Fibroblast of lung (primary cell): ENCODE measurements at regions not wholly inside any gene's neighbourhood (a gene's known extent, or its start where the extent isn't known, plus 50 kb on each side); places are given as distances from the start of the nearest gene placed in this dataset.
A peak's percentile ranks its signal among the peaks of the same experiment; 100 is the strongest.

Experiments
- DNase-seq, 2 donors: peaks; one replicate each; pipeline versions ENCODE4 v3.0.0 to v3.0.0-alpha.2; 2010; ENCODE audit warnings: low read depth in 2 of 2
- H2AFZ ChIP-seq: 2 replicates; pipeline ENCODE4 v1.5.1; 2012; ENCODE audit warnings: low read length, control low read depth, inconsistent platforms
- H3K27ac ChIP-seq: 2 replicates; pipeline ENCODE4 v1.5.1; 2011; ENCODE audit warnings: low read length, control low read depth; ENCODE audit not compliant: insufficient read depth
- H3K27me3 ChIP-seq: 2 replicates; pipeline ENCODE4 v1.5.1; 2011; ENCODE audit warnings: mild to moderate bottlenecking, low read length; ENCODE audit not compliant: control insufficient read depth, insufficient read depth
- H3K36me3 ChIP-seq: 2 replicates; pipeline ENCODE4 v1.5.1; 2011; ENCODE audit warnings: low read length; ENCODE audit not compliant: control insufficient read depth, insufficient read depth
- H3K4me1 ChIP-seq: 2 replicates; pipeline ENCODE4 v1.5.1; 2011; ENCODE audit warnings: low read length; ENCODE audit not compliant: control insufficient read depth, insufficient read depth; ENCODE audit errors: extremely low read depth
- H3K4me2 ChIP-seq: 2 replicates; pipeline ENCODE4 v1.5.1; 2011; ENCODE audit warnings: low read length, control low read depth; ENCODE audit not compliant: insufficient read depth; ENCODE audit errors: extremely low read depth
- H3K4me3 ChIP-seq, 4 experiments: fragments of 200-600 bp in 1 of 4; sonication (generic) in 1 of 4; replicated peaks in 1 of 4; 2 replicates each; pipeline ENCODE4 v1.5.1; 2011 to 2016; ENCODE audit warnings: low read length in 4 of 4, low read depth in 3 of 4, mild to moderate bottlenecking in 3 of 4, control low read depth in 2 of 4, inconsistent platforms in 1 of 4, mixed read lengths in 1 of 4; ENCODE audit not compliant: insufficient read depth in 1 of 4; ENCODE audit errors: control extremely low read depth in 1 of 4
- H3K79me2 ChIP-seq: 2 replicates; pipeline ENCODE4 v1.5.1; 2012; ENCODE audit warnings: mild to moderate bottlenecking, low read length, inconsistent platforms; ENCODE audit not compliant: control insufficient read depth, insufficient read depth
- H3K9ac ChIP-seq: 2 replicates; pipeline ENCODE4 v1.5.1; 2011; ENCODE audit warnings: mild to moderate bottlenecking, low read length, control low read depth; ENCODE audit not compliant: insufficient read depth
- H3K9me3 ChIP-seq: 2 replicates; pipeline ENCODE4 v1.5.1; 2012; ENCODE audit warnings: low read depth, low read length; ENCODE audit not compliant: control insufficient read depth, insufficient read depth
- H4K20me1 ChIP-seq: 2 replicates; pipeline ENCODE4 v1.5.1; 2011; ENCODE audit warnings: low read length; ENCODE audit not compliant: control insufficient read depth, insufficient read depth; ENCODE audit errors: extremely low read depth
- EZH2 ChIP-seq: IDR thresholded peaks from 2 replicates; pipeline ENCODE4 v1.5.1; 2012; ENCODE audit warnings: low read length, control low read depth, mild to moderate bottlenecking; ENCODE audit errors: missing control alignments
- TF ChIP-seq, protein P1 (sequence below), 2 donors: IDR thresholded peaks in 1 of 2; conservative IDR thresholded peaks in 1 of 2; 1 replicate in 1 of 2; 2 replicates in 1 of 2; pipeline ENCODE4 v1.5.1; 2011 to 2012; ENCODE audit warnings: low read length in 2 of 2, control low read depth in 1 of 2, inconsistent platforms in 1 of 2, low read depth in 1 of 2, mild to moderate bottlenecking in 1 of 2

DNA sequence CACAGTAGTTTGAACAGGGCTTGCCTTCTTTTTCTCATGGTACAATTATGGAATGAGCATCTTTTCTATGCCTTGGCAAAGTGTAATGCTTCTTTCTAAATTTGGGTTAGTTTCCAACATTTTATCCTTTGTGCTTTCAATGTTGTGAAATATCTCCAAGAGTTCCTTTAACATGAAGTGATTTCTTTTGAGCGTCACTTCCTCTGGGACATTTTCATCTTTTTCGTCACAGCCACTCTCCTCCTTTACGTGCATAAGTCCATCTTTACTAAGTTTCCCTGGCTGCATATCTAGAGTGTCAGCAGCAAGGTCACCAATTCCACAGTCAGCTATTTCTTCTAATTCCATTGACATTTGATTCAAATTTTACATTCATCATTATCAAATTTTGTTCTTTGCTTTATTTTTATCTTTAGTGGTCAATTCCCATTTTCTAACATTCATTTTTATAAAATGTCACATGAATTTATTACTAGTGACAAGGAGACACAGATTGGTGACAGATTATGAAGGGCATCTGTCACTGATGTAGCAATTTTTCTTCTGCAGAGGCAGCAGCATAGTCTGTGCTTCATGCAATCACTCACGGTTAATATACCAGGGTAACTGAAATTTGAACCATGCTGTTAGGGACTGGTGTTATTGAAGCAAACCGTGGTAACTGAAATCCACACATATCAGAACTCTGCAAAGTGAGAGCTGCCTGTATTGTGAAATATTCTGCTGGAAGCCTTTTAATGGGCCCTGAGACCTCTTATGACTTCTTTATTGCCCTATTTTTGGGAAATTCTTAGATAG is 126.5 kb upstream of the THBS1 start:
- H3K27me3 ChIP-seq = no peaks in the 10 kb centered on the region
- H3K4me3 ChIP-seq = no peak overlapping the region
- H3K9ac ChIP-seq = no peak overlapping the region
- TF ChIP-seq EZH2 = no peak
- TF ChIP-seq, protein P1, sequence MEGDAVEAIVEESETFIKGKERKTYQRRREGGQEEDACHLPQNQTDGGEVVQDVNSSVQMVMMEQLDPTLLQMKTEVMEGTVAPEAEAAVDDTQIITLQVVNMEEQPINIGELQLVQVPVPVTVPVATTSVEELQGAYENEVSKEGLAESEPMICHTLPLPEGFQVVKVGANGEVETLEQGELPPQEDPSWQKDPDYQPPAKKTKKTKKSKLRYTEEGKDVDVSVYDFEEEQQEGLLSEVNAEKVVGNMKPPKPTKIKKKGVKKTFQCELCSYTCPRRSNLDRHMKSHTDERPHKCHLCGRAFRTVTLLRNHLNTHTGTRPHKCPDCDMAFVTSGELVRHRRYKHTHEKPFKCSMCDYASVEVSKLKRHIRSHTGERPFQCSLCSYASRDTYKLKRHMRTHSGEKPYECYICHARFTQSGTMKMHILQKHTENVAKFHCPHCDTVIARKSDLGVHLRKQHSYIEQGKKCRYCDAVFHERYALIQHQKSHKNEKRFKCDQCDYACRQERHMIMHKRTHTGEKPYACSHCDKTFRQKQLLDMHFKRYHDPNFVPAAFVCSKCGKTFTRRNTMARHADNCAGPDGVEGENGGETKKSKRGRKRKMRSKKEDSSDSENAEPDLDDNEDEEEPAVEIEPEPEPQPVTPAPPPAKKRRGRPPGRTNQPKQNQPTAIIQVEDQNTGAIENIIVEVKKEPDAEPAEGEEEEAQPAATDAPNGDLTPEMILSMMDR (conservative IDR thresholded peaks at IDR 0.05 in 1 of 2, IDR thresholded peaks at IDR 0.05 in 1 of 2; ENCODE audit: low read depth in 1 of 2, low read length in 2 of 2) = no peak
- H3K4me2 ChIP-seq = no peak overlapping the region
- no peaks in the 10 kb centered on the region for H3K36me3 ChIP-seq
- no peaks in the 10 kb centered on the region for H3K79me2 ChIP-seq
- peak in 1 of 2 donors; percentile 79 for DNase-seq
- peaks cover 2% of the 10 kb centered on the region for H3K4me1 ChIP-seq
- peak overlapping the region; percentile 1 for H3K27ac ChIP-seq
- no peak overlapping the region for H2AFZ ChIP-seq
- H4K20me1 ChIP-seq = no peaks in the 10 kb centered on the region
- H3K9me3 ChIP-seq = no peaks in the 10 kb centered on the region

DNA sequence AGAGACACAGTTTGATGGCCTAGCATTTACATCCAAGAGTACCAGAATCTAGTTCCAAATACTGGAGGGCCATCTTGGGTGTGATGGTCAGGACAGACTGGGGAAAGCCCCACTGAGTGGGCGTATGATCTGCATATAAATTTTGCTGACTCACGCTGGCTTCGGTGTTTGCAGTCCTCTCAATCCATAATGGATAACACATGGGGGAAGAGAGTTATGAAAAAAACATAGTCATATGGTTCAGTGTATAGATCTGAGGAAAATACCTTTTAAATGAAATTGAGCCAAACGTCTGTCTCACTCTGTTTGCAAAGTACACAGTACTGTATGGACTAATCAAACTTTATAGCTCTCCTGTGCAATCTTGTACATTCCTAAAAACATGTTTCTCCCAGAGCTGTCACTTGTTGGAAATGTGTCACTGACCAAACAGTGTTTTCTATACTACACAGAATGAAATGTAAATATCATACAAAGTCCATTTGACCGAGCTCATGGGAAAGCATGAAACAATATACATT is 125.3 kb upstream of the THBS1 start:
- Histone ChIP-seq H3K4me3 (no peak overlapping the region), H3K27me3 (no peaks in the 10 kb centered on the region), H3K4me2 (no peak overlapping the region), H2AFZ (no peak overlapping the region), H3K9ac (no peak overlapping the region), H3K79me2 (no peaks in the 10 kb centered on the region), H3K9me3 (no peaks in the 10 kb centered on the region), H3K27ac (no peak overlapping the region), H4K20me1 (no peaks in the 10 kb centered on the region), H3K36me3 (no peaks in the 10 kb centered on the region), H3K4me1 (peaks cover 2% of the 10 kb centered on the region)
- TF ChIP-seq, protein P1 (conservative IDR thresholded peaks at IDR 0.05 in 1 of 2, IDR thresholded peaks at IDR 0.05 in 1 of 2; ENCODE audit: low read depth in 1 of 2, low read length in 2 of 2) = no peak
- no peak for TF ChIP-seq EZH2
- peak; percentile 58 to 79 for DNase-seq

DNA sequence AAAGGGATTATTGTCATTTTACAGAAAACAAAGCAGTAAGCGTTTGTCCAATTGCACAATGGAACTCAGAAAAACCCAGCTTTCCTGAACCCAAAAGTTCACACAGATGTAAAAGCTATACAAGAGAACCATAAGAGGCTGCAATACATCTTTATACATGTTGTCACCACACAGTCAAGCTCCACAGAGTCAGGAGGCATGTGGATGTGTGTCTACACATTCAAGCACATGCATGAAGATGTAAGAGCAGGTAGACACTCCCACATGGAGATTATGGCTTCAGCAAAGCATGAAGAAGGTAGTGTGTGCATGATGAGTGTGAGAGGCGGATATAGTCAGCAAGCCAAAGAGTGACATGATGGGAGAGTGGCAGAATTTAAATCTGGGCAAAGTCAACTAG is 124.7 kb upstream of the THBS1 start:
- no peaks in the 10 kb centered on the region for H3K36me3 ChIP-seq
- DNase-seq = no peak
- H3K4me1 ChIP-seq = peaks cover 2% of the 10 kb centered on the region
- no peaks in the 10 kb centered on the region for H3K27me3 ChIP-seq
- H3K9ac ChIP-seq = no peak overlapping the region
- H3K4me3 ChIP-seq = no peak overlapping the region
- TF ChIP-seq, protein P1 (conservative IDR thresholded peaks at IDR 0.05 in 1 of 2, IDR thresholded peaks at IDR 0.05 in 1 of 2; ENCODE audit: low read depth in 1 of 2, low read length in 2 of 2) = no peak
- no peak for TF ChIP-seq EZH2
- H3K4me2 ChIP-seq = no peak overlapping the region
- H3K27ac ChIP-seq = no peak overlapping the region
- H3K9me3 ChIP-seq = no peaks in the 10 kb centered on the region
- H3K79me2 ChIP-seq = no peaks in the 10 kb centered on the region
- no peaks in the 10 kb centered on the region for H4K20me1 ChIP-seq
- H2AFZ ChIP-seq = no peak overlapping the region
